ENCODE measurements at regions not wholly inside any gene's neighbourhood (a gene's known extent, or its start where the extent isn't known, plus 50 kb on each side); places are given as distances from the start of the nearest gene placed in this dataset.

DNA sequence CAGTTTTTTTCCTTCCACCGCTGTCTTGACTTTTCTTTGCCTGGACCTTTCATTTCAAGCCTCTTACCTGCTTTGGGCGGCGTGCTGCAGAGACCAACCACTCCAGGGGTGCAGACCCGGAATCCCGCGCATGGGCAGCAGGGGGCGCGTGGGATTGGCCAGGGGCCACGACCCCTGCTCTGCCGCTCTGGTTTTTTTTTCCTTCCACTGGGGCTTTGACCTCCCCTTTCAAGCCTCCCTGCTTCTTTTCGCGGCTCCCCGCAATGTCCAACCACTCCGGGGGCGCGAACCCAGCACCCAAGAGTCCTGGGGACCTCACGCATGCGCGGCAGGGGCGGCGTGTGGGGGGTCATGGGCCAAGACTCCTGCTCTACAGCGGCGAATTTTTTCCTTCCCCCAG lies 325.1 kb downstream of the ALG10 start:
- DNase-seq, result no peak

DNA sequence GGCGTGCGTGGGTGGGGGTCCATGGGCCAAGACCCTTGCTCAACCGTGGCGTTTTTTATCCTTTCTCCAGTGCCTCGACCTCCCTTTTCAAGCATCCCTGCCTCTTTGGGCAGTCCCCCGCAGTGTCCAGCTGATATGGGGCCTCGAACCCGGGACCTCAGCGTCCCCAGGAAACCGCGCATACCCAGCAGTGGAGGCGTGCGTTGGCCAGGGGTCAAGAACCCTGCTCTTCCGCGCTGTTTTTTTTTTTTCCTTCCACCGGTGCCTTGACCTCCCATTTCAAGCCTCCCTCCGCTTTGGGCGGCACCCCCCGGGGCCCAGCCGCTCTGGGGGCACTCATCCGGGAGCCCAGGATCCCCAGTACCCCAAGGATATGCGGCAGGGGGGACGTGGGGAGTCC lies 325.8 kb downstream of the ALG10 start:
- no peak for DNase-seq

DNA sequence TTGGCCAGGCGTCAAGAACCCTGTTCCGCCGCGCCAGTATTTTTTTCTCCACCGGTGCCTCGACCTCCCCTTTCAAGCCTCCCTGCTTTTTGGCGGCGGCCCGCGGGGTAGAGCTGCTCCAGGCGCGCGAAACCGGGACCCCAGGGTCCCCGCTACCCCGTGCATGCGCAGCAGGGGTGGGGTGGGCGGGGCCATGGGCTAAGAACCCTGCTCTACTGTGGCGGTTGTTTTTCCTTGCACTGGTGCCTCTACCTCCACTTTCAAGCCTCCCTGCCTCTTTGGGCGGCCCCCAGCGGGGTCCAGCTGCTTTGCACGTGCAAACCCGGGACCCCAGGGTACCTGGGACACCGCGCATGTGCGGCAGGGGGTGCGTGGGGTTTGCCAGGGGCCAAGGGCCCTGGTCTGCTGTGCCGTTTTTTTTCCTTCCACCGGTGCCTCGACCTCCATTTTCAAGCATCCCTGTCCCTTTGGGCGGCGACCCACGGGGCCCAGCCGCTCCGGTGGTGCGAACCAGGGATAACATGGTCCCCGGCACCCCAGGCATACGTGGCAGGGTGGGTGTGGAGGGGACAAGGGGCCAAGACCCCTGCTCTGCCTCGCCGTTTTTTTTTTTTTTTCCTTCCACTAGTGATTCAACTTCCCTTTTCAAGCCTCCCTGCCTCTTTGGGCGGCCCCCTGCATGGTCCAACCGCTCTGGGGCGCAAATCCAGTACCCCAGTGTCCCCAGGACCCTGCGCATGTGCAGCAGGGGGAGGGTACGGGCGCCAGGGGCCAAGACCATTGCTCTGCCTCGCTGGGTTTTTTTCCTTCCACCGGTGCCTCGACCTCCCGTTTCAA lies 326.8 kb downstream of the ALG10 start:
- no peak for DNase-seq

- DNase-seq, result no peak
These were observed 327.3 kb downstream of the ALG10 start for GRCh38 chr12:34349673-34349961.

- DNase-seq, result no peak
These were observed 328.1 kb downstream of the ALG10 start for GRCh38 chr12:34350092-34351041.

DNA sequence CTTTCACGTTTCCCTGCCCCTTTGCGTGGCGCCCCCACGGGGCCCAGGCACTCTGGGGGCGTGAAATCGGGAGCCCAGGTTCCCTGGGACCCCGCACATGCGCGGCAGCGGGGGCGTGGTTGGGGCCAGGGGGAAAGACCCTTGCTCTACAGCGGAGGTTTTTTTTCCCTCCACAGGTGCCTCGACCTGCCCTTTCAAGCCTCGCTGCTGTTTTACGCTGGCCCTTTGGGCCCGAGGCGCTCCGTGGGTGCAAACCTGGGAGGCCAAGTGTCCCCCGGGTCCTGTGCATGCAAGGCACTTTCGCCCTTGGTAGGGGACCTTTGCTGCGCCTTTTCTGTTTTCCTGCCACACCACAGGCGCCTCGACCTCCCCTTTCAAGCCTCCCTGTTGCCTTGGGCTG lies 329.8 kb downstream of the ALG10 start:
- DNase-seq, result no peak

GRCh38 chr12:34354239-34355200 lies 332.2 kb downstream of the ALG10 start:
- DNase-seq, result no peak

DNA sequence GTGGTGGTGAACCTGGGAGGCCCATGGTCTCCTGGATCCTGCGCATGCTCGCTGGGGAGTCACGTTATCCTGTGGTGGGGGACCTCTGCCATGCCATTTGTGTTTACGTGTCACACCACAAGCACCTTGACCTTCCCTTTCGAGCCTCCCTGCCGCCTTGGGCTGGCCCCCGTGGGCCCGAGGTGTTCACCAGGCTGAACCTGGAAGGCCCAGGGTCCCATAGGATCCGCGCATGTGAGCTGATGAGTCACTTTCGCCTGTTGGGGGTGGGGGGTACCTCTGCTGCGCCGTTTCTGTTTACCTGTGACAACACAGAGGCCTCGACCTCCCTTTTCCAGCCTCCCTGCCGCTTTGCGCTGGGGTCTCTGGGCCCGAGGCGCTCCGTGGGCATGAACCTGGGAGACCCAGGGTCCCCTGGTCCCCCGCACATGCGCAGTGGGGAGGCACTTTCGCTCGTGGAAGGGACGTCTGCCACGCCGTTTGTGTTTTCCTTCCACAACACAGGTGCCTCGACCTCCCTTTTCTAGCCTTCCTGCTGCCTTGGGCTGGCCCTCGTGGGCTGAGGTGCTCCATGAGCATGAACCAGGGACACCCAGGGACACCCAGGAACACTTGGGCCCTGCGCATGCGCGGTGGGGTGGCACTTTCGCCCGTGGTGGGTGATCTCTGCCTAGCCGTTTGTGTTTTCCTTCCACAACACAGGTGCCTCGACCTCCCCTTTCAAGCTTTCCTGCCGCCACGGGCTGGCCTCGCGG lies 334.1 kb downstream of the ALG10 start:
- no peak for DNase-seq

- no peak for DNase-seq
These were observed 335.5 kb downstream of the ALG10 start for GRCh38 chr12:34357791-34358190.

GRCh38 chr12:34358198-34358597 lies 335.9 kb downstream of the ALG10 start:
- no peak for DNase-seq

DNA sequence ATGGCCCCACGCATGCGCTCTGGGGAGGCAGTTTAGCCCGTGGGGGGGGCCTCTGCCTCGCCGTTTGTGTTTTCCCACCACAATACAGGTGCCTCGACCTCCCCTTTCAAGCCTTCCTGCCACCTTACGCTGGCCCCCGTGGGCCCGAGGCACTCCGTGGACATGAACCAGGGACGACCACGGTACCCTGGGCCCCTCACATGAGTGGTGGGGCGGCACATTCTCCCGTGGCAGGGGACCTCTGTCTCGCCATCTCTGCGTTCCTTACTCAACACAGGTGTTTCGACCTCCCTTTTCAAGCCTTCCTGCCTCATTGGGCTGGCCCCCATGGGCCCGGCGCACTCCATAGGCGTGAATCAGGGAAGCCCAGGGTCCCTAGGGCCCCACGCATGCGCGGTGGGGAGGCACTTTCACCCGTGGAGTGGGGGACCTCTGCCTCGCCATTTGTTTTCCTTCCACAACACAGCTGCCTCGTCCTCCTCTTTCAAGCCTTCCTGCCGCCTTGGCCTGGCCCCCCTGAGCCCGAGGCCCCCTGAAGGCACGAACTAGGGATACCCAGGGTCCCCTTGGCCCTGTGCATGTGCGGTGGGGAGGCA lies 339.5 kb downstream of the ALG10 start:
- no peak for DNase-seq

- DNase-seq, result no peak
These were observed 340.9 kb downstream of the ALG10 start for GRCh38 chr12:34363050-34363673.

DNA sequence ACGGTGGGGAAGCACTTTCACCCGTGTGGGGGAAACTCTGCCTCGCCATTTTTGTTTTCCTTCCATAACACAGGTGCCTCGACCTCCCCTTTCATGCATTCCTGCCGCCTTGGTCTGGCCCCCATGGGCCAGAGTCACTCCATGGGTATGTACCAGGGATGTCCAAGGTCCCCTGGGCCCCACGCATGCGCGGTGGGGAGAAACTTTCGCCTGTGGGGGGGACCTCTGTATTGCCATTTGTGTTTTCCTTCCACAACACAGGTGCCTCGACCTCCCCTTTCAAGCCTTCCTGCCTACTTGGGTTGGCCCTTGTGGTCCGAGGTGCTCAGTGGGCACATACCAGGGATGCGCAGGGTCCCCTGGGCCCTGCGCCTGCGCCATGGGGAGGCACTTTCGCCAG lies 345.8 kb downstream of the ALG10 start:
- DNase-seq, result no peak

GRCh38 chr12:34371050-34371449 lies 348.8 kb downstream of the ALG10 start:
- no peak for DNase-seq

DNA sequence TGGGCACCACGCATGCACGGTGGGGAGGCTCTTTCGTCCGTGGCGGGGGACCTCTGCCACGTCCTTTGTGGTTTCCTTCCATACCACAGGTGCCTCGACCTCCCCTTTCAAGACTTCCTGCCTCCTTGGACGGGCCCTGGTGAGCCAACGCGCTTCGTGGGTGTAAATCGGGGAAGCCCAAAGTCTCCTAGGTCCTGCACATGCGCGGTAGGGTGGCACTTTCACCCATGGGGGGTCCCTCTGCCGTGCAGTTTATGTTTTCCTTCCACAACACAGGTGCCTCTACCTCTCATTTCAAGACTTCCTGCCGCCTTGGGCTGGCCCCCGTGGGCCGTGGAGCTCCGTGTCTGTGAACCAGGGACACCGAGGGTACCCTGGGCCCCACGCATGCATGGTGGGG lies 349.7 kb downstream of the ALG10 start:
- DNase-seq, result no peak

DNA sequence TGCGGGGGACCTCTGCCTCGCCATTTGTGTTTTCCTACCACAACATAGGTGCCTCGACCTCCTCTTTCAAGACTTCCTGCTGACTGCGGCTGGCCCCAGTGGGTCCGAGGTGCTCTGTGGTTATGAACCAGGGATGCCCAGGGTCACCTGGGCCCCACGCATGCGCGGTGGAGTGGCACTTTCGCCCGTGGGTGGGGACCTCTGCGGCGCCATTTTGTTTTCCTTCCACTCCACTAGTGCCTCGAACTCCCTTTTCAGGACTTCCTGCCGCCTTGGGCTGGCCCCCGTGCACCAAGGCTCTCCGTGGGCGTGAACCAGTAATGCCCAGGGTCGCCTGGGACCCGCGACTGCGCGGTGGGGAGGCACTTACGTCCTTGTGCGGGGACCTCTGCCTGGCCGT lies 351.6 kb downstream of the ALG10 start:
- no peak for DNase-seq

GRCh38 chr12:34376133-34376799 lies 354.0 kb downstream of the ALG10 start:
- DNase-seq, result no peak

DNA sequence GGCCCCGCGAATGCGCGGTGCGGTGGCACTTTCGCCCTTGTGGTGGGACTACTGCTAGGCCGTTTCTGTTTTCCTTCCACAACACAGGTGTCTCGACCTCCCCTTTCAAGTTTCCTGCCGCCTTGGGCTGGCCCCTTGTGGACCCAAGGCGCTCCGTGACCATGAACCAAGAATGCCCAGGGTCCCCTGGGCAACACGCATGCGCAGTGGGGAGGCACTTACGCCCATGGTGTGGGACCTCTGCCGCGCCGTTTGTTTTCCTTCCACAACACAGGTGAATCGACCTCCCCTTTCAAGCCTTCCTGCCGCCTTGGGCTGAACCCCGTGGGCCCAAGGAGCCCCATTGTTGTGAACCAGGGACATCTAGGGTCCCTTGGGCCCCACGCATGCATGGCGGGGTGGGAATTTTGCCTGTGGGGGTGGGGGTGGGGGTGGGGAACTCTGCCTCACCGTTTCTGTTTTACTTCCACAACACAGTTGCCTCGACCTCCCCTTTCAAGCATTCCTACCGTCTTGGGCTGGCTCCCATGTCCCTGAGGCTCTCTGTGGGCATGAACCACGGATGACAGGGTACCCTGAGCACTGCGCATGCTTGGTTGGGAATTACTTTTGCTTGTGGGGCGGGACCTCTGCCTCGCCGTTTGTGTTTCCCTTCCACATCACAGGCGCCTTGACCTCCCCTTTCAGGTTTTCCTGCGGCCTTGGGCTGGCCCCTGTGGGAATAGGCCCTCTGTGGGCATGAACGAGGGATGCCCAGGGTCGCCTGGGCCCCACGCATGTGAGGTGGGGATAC lies 355.1 kb downstream of the ALG10 start:
- no peak for DNase-seq

DNA sequence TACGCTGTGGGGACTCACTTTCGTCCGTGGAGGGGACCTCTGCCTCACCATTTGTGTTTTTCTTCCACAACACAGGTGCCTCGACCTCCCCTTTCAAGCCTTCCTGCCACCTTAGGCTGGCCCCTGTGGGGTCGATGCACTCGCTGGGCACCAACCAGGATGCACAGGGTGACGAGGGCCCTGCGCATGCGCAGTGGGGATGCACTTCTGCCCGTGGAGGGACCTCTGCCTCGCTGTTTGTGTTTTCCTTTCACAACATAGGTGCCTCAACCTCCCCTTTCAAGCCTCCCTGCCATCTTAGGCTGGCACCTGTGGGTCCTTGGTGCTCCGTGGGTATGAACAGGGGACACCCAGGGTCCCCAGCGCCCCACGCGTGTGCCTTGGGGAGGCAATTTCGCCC lies 356.8 kb downstream of the ALG10 start:
- DNase-seq, result no peak

GRCh38 chr12:34384693-34385092 lies 362.4 kb downstream of the ALG10 start:
- DNase-seq, result no peak

Data from T-helper 1 cell (primary cell).